K562 (cell line): ENCODE measurements at regions not wholly inside any gene's neighbourhood (a gene's known extent, or its start where the extent isn't known, plus 50 kb on each side); places are given as distances from the start of the nearest gene placed in this dataset.

Experiments used
- CTCF ChIP-seq, 3 experiments: IDR thresholded peaks in 2 of 3; conservative IDR thresholded peaks in 1 of 3; 2 replicates each; pipeline ENCODE4 v1.5.1; 2011 to 2012; ENCODE audit warnings: low read length in 3 of 3, mild to moderate bottlenecking in 3 of 3, control low read depth in 2 of 3, improper control_type of control experiment in 1 of 3, inconsistent platforms in 1 of 3, low read depth in 1 of 3, mixed read lengths in 1 of 3, moderate library complexity in 1 of 3; ENCODE audit not compliant: insufficient read depth in 2 of 3
- HDAC2 ChIP-seq: fragments of 450-650 bp; IDR thresholded peaks from 2 replicates; pipeline ENCODE4 v1.6.1; 2016; ENCODE audit warnings: mild to moderate bottlenecking
- KDM1A ChIP-seq, 2 experiments: fragments of 450-650 bp; IDR thresholded peaks; 2 replicates each; pipeline ENCODE4 v1.6.1; 2016; ENCODE audit warnings: mild to moderate bottlenecking in 2 of 2
- MYBL2 ChIP-seq, 2 experiments: fragments of 450-650 bp in 1 of 2; sonication (generic) in 1 of 2; formaldehyde crosslinking in 1 of 2; IDR thresholded peaks; 2 replicates each; pipeline versions ENCODE4 v1.6.1 to v1.8.1; 2017 to 2022; ENCODE audit warnings: borderline replicate concordance in 1 of 2, inconsistent platforms in 1 of 2, low read depth in 1 of 2, mild to moderate bottlenecking in 1 of 2, missing genetic modification reagents in 1 of 2, moderate library complexity in 1 of 2
- POLR2A ChIP-seq: fragments of 450-650 bp; conservative IDR thresholded peaks from 2 replicates; pipeline ENCODE4 v1.6.1; 2016
- TF ChIP-seq, protein P1 (sequence below): sonication (generic); formaldehyde crosslinking; IDR thresholded peaks from 2 replicates; pipeline ENCODE4 v1.8.1; 2022; ENCODE audit warnings: missing genetic modification reagents

GRCh38 chr4:181503687-181504390 is 739.4 kb upstream of the TENM3 start:
- TF ChIP-seq POLR2A: no peak
- no peak for TF ChIP-seq HDAC2
- no peak for TF ChIP-seq MYBL2 (IDR thresholded peaks at IDR 0.05; ENCODE audit: low read depth)
- TF ChIP-seq MYBL2 (CRISPR knock-in tag; IDR thresholded peaks at IDR 0.05; ENCODE audit: borderline replicate concordance): no peak
- TF ChIP-seq CTCF (IDR thresholded peaks at IDR 0.05 in 2 of 3, conservative IDR thresholded peaks at IDR 0.05 in 1 of 3; ENCODE audit: insufficient read depth in 2 of 3, low read depth in 1 of 3, low read length in 3 of 3): no peak
- TF ChIP-seq, protein P1, sequence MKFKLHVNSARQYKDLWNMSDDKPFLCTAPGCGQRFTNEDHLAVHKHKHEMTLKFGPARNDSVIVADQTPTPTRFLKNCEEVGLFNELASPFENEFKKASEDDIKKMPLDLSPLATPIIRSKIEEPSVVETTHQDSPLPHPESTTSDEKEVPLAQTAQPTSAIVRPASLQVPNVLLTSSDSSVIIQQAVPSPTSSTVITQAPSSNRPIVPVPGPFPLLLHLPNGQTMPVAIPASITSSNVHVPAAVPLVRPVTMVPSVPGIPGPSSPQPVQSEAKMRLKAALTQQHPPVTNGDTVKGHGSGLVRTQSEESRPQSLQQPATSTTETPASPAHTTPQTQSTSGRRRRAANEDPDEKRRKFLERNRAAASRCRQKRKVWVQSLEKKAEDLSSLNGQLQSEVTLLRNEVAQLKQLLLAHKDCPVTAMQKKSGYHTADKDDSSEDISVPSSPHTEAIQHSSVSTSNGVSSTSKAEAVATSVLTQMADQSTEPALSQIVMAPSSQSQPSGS: no peak
- TF ChIP-seq KDM1A (IDR thresholded peaks at IDR 0.05): no peak
